HG02759 (cell line): ENCODE measurements at regions not wholly inside any gene's neighbourhood (a gene's known extent, or its start where the extent isn't known, plus 50 kb on each side); places are given as distances from the start of the nearest gene placed in this dataset.

Source experiments
- ATAC-seq: cut with Tn5 transposase; IDR thresholded peaks from one replicate; pipeline ENCODE4 v1.9.1; 2021; ENCODE audit warnings: mild to moderate bottlenecking, moderate library complexity; ENCODE audit not compliant: unreplicated experiment

- ATAC-seq = no peak
Observed at GRCh38 chr15:60208709-60209108, 189.1 kb downstream of the ANXA2 start.

GRCh38 chr15:60212536-60212935 lies 185.2 kb downstream of the ANXA2 start:
- ATAC-seq = no peak

DNA sequence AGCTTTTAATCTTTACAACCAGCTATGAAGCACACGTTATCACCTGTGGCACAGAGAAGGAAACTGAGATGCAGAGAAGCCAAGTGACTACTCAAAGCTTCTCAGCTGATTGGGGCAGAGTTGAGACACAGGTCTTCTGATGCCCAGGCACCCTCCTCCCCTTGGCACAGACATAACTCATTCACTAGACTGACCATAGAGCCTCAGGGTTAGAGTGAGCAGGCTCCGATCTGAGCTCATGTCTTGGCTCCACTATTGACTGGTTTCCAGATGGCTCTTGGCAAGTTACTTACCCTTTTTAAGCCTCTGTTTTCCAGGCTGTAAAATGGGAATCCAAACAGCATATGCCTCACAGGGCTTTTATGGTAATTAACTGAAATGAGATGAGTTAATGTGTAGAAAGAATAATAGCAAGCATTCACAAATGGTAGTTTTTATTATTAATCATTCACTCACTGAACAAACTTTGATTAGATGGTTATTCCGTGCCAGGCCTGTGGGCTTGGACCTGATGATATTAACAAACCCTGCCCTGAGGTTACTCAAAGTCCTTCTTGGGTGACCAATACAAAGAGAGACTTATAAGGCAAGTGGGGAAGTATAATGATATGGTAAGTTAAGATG lies 184.3 kb downstream of the ANXA2 start:
- no peak for ATAC-seq

DNA sequence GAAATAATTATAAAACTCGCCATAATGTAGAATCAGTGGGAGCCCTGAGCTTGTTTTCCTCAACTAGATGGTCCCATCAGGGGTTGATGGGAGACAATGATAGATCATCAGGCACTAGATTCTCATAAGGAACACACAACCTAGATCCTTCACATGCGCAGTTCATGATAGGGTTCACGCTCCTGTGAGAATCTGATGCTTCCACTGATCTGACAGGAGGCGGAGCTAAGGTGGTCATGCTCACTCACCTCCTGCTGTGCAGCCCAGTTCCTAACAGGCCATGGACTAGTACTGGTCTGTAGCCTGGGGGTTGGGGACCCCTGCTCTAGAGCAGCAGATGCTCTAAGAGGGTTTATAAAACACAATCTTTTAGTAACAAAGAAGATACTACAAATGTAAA lies 183.6 kb downstream of the ANXA2 start:
- no peak for ATAC-seq

DNA sequence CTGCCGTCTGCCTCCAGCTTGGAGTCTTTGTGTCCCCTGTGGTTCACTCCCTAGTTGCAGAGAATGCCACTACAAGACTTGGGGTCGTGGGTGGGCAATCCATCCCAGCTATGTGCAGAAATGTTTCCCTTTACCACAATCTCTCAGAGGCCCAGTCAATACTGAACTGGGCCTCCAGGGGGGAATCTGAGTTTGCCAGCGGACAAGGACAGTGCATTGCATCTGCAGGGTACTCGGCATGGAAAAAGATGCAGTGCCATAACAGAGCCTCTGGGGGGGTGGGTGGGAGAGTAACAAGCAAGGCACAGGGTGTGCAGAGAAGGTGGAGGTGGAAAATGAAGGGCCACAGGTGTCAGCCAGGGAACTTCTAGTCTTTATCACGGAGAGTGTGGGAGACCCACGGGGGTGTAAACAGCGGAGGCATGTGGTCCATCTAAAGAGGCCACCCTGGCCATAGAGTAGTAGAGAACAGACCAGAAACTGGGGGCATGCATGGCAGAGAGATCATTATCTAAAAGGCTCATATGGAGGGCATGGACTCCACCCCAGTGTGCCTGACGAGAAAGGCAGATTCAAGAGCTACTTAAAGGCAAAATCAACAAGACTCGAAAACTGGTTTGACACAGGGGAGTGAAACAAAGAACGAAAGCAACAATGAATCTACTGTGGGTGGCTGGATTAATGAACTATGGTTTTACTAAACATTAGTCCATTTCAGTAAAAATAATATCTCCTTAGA lies 182.4 kb downstream of the ANXA2 start:
- ATAC-seq = no peak

- no peak for ATAC-seq
Observed at GRCh38 chr15:60217161-60217560, 180.6 kb downstream of the ANXA2 start.

- ATAC-seq = no peak
Observed at GRCh38 chr15:60218256-60218655, 179.5 kb downstream of the ANXA2 start.

DNA sequence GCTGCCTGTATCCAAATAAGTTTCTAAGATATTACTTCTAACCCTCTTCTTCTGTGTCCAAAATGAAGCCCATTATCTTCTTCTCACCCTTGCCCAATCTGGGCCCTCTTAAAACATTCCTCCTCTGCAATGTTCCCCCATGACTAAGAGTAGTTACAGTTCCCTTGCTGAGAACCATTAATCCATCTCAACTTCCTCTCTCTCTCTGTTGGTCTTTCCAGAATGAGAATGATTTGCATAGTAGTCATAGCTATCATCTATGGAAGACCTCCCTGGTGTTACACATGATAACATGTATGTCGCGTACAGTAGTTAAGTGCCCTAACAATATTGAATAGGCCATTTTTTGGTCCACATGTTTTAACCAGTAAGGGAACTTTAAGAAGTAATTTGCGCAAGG lies 177.9 kb downstream of the ANXA2 start:
- ATAC-seq = no peak

DNA sequence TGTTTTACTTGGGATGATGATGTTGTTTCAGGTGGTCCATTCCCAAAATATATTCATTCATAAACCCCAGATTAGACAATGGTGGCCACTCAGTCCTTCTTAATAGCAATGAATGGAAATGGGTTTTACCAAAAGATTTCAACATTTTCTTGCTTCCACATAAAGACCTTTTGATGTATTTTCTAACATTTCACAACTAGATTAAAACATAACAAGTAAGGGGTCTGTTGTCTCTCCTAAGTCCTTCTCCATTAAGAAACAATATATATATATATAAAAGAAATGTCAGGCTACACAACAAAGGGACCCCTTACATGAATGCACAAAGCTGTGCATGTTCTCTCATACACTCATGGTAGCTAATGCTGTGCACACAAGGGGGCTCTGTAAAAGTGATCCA lies 176.4 kb downstream of the ANXA2 start:
- no peak for ATAC-seq

DNA sequence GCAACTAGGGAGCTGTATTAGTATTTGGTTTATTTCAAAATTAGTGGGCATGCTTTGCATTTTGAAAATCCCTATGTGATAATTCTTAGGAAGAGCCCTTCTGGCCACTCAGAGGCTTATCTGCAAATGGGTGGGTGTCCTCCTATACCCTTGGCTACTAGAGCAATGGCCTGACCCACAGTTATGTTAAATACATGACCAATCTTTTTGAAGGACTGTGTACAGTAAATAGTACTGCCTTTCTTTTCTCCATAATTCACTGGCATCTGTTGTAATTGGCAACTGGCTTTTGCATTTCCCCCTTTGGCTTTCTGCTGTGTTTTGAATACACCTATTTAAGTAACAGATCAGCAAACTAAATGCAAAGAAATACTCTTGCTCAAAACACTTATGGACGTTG lies 175.4 kb downstream of the ANXA2 start:
- ATAC-seq = no peak

DNA sequence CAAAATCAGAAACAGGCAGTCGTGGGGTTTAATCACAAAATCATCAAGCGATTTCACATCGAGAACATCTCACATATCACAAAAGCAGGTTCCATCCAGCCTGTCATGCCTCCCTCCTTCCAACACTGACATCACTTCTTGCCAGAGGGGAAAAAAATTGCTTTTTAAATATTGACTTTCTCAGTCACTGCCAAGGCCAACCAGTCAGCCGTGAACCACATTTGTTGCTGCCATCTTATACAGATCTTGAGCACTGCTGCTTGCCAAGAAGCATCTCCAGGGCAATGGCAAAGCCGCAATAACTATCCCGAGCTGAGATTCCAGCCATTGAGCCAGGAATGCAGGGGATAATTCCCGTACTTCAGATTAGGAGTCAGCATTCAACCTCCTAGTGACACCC lies 174.6 kb downstream of the ANXA2 start:
- no peak for ATAC-seq

- ATAC-seq = no peak
Observed at GRCh38 chr15:60226924-60227323, 170.9 kb downstream of the ANXA2 start.

- no peak for ATAC-seq
Observed at GRCh38 chr15:60228101-60228500, 169.7 kb downstream of the ANXA2 start.

GRCh38 chr15:60228619-60229018 lies 169.2 kb downstream of the ANXA2 start:
- ATAC-seq = no peak

DNA sequence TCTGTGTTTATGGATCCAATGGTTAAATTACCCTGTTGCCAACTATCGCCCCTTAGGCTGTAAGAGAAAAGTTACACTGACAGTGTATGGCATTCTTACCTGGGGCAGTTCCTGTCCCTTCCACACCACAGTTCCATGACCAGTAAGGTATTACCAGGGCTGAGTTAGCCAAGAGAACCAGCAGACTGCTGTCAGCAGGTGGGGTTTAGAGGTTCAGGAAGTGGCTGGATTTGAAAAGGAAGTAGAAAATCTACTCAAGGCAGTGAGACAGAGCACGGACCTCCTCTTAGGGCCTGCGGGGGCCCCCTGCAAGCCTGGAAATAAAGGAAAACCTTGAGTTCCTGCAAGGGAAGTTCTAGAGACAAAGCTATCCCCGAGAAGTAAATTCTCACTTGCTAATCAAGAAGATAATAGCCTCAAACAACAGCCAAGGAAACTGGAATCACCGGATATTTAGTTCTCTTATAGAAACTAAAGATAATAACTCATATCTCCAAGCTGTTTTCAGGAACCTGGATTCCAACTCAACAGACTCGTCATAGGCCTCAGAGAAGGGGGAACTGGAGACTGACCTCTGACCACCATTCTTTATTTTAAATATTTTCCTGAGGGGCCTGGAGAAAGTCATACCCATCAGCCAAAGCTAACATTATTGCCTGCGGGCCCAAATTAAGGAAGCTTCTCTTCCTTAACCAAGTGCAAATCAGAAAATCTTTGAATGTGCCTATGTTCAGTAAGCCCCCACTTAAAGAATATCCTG lies 161.7 kb downstream of the ANXA2 start:
- ATAC-seq = no peak

DNA sequence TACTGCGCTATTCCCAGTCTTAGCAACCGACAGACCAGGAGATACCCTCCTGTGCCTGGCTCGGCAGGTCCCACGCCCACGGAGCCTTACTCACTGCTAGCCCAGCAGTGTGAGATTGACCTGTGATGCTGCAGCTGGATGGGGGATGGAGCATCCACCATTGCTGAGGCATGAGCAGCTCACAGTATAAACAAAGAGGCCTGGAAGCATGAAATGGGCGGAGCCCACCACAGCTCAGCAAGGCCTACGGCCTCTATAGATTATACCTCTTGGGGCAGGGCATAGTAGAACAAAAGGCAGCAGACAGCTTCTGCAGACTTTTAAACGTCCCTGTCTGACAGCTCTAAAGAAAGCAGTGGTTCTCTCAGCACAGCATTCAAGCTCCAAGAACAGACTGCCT lies 160.3 kb downstream of the ANXA2 start:
- ATAC-seq = no peak

DNA sequence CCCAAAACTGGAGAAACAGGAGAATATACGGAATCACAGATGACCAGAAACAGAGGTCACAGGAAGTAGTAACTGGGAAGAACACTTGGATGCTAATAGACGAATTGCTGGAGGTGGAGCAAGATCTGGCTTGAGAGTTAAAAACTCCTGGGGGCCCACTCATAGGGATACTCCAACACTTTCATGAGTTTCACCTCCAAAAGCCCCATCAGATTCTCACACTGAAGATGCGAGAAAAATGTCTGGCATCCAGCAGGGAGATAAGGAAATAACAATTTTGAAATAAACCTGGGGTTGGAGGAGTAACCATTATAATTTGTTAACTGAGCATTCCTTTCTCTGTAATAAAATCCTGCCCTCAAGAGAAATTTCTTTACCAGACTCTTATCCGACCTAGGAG lies 154.0 kb downstream of the ANXA2 start:
- no peak for ATAC-seq

DNA sequence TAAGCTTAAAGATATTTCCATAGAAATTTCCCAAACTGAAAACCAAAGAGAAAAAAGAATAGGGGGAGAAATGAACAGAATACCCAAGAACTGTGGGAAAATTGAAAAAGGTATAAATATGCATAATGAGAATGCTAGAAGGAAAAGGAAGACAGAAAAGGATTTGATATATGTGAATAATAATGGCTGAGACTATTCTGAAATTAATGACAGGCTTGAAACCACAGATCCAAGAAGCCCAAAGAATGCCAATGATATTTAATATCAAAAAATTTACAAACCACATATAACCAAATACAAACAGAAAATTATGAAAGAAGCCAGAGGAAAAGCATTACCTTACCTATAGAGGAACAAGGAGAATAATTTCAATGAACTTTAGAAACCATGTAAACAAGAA lies 153.0 kb downstream of the ANXA2 start:
- no peak for ATAC-seq

DNA sequence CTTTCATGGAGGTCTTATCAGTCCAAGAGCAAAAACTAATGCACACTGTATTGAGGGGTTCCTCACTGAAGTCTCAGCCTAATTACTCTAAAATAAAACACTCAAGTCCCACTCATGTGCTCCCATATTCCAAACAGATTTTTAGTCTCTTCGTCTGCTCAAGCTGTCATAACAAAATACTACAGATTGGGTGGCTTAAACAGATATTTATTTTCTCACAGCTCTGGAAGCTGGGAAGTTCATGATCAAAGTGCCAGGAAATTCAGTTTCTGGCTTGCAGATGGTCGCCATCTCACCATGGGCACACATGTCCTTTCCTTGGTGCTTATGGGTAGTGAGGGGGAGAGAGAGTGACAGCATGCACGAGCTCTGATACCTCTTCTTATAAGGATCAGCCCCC lies 147.5 kb downstream of the ANXA2 start:
- ATAC-seq = no peak

GRCh38 chr15:60251300-60252070 lies 146.3 kb downstream of the ANXA2 start:
- ATAC-seq = no peak

DNA sequence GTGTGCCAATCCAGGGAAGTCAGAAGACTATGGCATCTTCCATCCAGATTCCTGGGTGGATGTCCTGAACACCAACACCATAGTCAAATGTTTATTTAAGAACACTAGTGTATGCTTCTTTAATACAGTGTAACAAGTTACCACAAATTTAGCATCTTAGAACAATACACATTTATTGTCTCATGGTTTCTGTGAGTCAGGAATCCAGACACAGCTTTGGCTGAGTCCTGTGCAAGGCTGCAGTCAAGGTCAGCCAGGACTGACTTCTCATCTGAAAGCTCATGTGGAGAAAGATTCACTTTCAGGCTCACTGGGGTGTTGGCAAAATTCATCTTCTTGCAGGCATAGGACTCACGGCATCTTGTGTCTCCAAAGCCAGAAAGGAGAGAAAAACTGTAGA lies 143.4 kb downstream of the ANXA2 start:
- ATAC-seq = no peak
